K562 (cell line): ENCODE measurements at regions not wholly inside any gene's neighbourhood (a gene's known extent, or its start where the extent isn't known, plus 50 kb on each side); places are given as distances from the start of the nearest gene placed in this dataset.

ENCODE experiments used
- ATAC-seq: fragments of 200-7000 bp; cut with Tn5 transposase; 3 replicates; pipeline ENCODE4 v1.9.1; 2020; ENCODE audit warnings: moderate library complexity
- BruUV-seq: library from RNA; stranded (reverse); fragments of 400-500 nt; replicated peaks from 2 replicates; lab custom pipeline; 2021; lab: Mats Ljungman, UMichigan
- CTCF ChIA-PET: fragments of 300-600 bp; formaldehyde crosslinking; extraction: SDS; loops from one replicate; lab custom pipeline; 2021; ENCODE audit warnings: low intra/inter-chr PET ratio; lab: Yijun Ruan, JAX
- POLR2A ChIA-PET: fragments of 300-600, 350-650 bp; sonication (Branson Sonifier 250); formaldehyde crosslinking; extraction: SDS; loops from one replicate; lab custom pipeline; 2021; ENCODE audit warnings: antibody characterized with exemption, inconsistent platforms; lab: Yijun Ruan, JAX
- DNase-seq, 4 experiments: peaks; one replicate each; pipeline versions ENCODE4 v3.0.0 to v3.0.0-alpha.2; 2011 to 2018; ENCODE audit warnings: low spot score in 3 of 4, mixed read lengths in 3 of 4; ENCODE audit errors: extremely low read depth in 1 of 4
- FAIRE-seq: peaks from 2 replicates; lab custom pipeline; 2011; peaks lifted over from hg19 to GRCh38; lab: Jason Lieb, UNC
- H2AFZ ChIP-seq: 2 replicates; pipeline ENCODE4 v1.6.0; 2011; ENCODE audit warnings: low read depth, low read length, control low read depth, inconsistent platforms
- H3K27ac ChIP-seq: fragments of 200-600 bp; 3 replicates; pipeline ENCODE4 v1.8.0; 2011; ENCODE audit warnings: low read depth, mild to moderate bottlenecking, control low read depth, inconsistent platforms, low read length, moderate library complexity, mixed read lengths; ENCODE audit errors: extremely low read depth
- H3K27me3 ChIP-seq, 2 experiments: fragments of 300-600 bp in 1 of 2; 2 replicates in 1 of 2; 3 replicates in 1 of 2; pipeline versions ENCODE4 v1.6.0 to v1.8.0; 2011; ENCODE audit warnings: inconsistent platforms in 2 of 2, low read length in 2 of 2, mild to moderate bottlenecking in 1 of 2, mixed read lengths in 1 of 2, moderate library complexity in 1 of 2; ENCODE audit not compliant: control insufficient read depth in 2 of 2, insufficient read depth in 2 of 2
- H3K36me3 ChIP-seq: fragments of 300-600 bp; 3 replicates; pipeline ENCODE4 v1.8.0; 2011; ENCODE audit warnings: mild to moderate bottlenecking, low read length, inconsistent platforms; ENCODE audit not compliant: control insufficient read depth, insufficient read depth
- H3K4me1 ChIP-seq, 2 experiments: fragments of 200-600 bp in 1 of 2; replicated peaks in 1 of 2; 2 replicates in 1 of 2; 3 replicates in 1 of 2; pipeline versions ENCODE4 v1.5.1 to v1.8.0; 2011; ENCODE audit warnings: inconsistent platforms in 2 of 2, low read length in 2 of 2, mild to moderate bottlenecking in 1 of 2, mixed read lengths in 1 of 2, moderate library complexity in 1 of 2; ENCODE audit not compliant: control insufficient read depth in 2 of 2, insufficient read depth in 2 of 2
- H3K4me2 ChIP-seq: 2 replicates; pipeline ENCODE4 v1.6.1; 2011; ENCODE audit warnings: low read length, control low read depth, inconsistent platforms, mixed read lengths; ENCODE audit not compliant: insufficient read depth
- H3K4me3 ChIP-seq: fragments of 200-600 bp; sonication (generic), shearing (Covaris generic); 2 replicates; pipeline ENCODE4 v1.5.1; 2016; ENCODE audit warnings: control low read depth, inconsistent platforms
- H3K79me2 ChIP-seq: fragments of 200-600 bp; 3 replicates; pipeline ENCODE4 v1.8.0; 2011; ENCODE audit warnings: low read length, inconsistent platforms; ENCODE audit not compliant: control insufficient read depth, insufficient read depth
- H3K9ac ChIP-seq, 2 experiments: 2 replicates each; pipeline versions ENCODE4 v1.6.0 to v1.6.1; 2011; ENCODE audit warnings: low read depth in 2 of 2, low read length in 2 of 2, control low read depth in 1 of 2, inconsistent platforms in 1 of 2, mild to moderate bottlenecking in 1 of 2, mixed read lengths in 1 of 2; ENCODE audit not compliant: insufficient read depth in 1 of 2
- H3K9me1 ChIP-seq: one replicate; pipeline ENCODE4 v1.6.0; 2011; ENCODE audit warnings: inconsistent platforms, mild to moderate bottlenecking, low read length, moderate library complexity; ENCODE audit not compliant: control insufficient read depth, insufficient read depth
- H3K9me3 ChIP-seq: replicated peaks from 2 replicates; pipeline ENCODE4 v1.5.1; 2011; ENCODE audit warnings: low read depth, low read length, inconsistent platforms; ENCODE audit not compliant: control insufficient read depth, insufficient read depth
- H4K20me1 ChIP-seq: replicated peaks from 2 replicates; pipeline ENCODE4 v1.6.1; 2011; ENCODE audit warnings: low read length, inconsistent platforms, mixed read lengths; ENCODE audit not compliant: control insufficient read depth, insufficient read depth
- ASH1L ChIP-seq: fragments of 450-650 bp; IDR thresholded peaks from 2 replicates; pipeline ENCODE4 v1.6.1; 2018; ENCODE audit warnings: borderline replicate concordance, mild to moderate bottlenecking, low read depth; ENCODE audit not compliant: partially characterized antibody
- HDAC8 ChIP-seq: fragments of 450-650 bp; IDR thresholded peaks from 2 replicates; pipeline ENCODE4 v1.6.1; 2016; ENCODE audit warnings: mild to moderate bottlenecking, missing genetic modification characterization, moderate library complexity, missing compliant biosample characterization
- POLR2A ChIP-seq: fragments of 450-650 bp; conservative IDR thresholded peaks from 2 replicates; pipeline ENCODE4 v1.6.1; 2016
- POLR3G ChIP-seq: IDR thresholded peaks from 2 replicates; pipeline ENCODE4 v1.6.1; 2011; ENCODE audit not compliant: insufficient read length, insufficient replicate concordance; ENCODE audit errors: extremely low read depth
- PTRF ChIP-seq: fragments of 450-650 bp; IDR thresholded peaks from 2 replicates; pipeline ENCODE4 v1.6.1; 2016; ENCODE audit warnings: mild to moderate bottlenecking, missing genetic modification characterization, missing compliant biosample characterization
- RFX7 ChIP-seq: fragments of 250-450 bp; sonication (Bioruptor Pico); IDR thresholded peaks from 2 replicates; pipeline ENCODE4 v1.5.1; 2021; ENCODE audit warnings: mild to moderate bottlenecking
- RNF2 ChIP-seq: sonication (generic); IDR thresholded peaks from 2 replicates; pipeline ENCODE4 v1.6.1; 2016
- ZNF274 ChIP-seq: IDR thresholded peaks from 2 replicates; pipeline ENCODE4 v1.6.1; 2011; ENCODE audit warnings: low read depth, mild to moderate bottlenecking, low read length, moderate library complexity, borderline replicate concordance
- ZNF551 ChIP-seq: fragments of 250-450 bp; sonication (Bioruptor Pico); IDR thresholded peaks from 2 replicates; pipeline ENCODE4 v1.5.0; 2021; ENCODE audit warnings: mild to moderate bottlenecking, moderate library complexity
- WGBS: fragments of 100-300 bp; shearing (Covaris generic); methylation state at CpG from one replicate; pipeline ENCODE4 v1.1.6; 2016; ENCODE audit warnings: low coverage, mixed read lengths; ENCODE audit not compliant: insufficient coverage; ENCODE audit errors: missing lambda C conversion rate; 5-methylcytosine and 5-hydroxymethylcytosine counted together
- in situ Hi-C: fragments of 300-500 bp; cut with MboI; formaldehyde crosslinking; loops from 4 replicates; pipeline ENCODE4 v1.15.0; 2018; ENCODE audit warnings: inconsistent platforms, mixed read lengths
- intact Hi-C: fragments of 100-400 bp; cut with micrococcal nuclease; formaldehyde crosslinking; loops from 2 replicates; pipeline ENCODE4 v1.14.2; 2022
- TF ChIP-seq, protein P1 (sequence below): fragments of 450-650 bp; formaldehyde crosslinking; IDR thresholded peaks from 2 replicates; pipeline ENCODE4 v1.4.0; 2022; ENCODE audit warnings: mild to moderate bottlenecking, moderate library complexity
- TF ChIP-seq, protein P2 (sequence below): fragments of 200-600 bp; sonication (generic); IDR thresholded peaks from one replicate; pipeline ENCODE4 v1.6.1; 2012; ENCODE audit warnings: mild to moderate bottlenecking, low read depth, low read length, inconsistent platforms

DNA sequence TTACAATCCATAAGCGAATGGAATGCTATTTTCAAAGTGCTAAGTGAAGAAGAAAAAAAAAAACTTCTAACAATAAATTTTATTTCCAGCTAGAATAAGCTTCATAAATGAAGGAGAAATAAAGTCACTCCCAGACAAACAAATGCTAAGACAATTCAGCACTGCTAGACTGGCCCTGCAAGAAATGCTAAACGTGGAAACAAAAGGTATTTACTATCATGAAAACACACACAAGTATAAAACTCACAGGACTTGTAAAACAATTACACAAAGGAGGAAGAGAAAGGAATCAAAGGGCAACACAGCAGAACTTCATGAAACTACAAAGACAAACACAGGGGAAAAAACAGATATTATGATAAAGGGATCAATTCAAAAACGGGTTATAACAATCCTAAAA, 85.8 kb upstream of the NELL2 start:
- no peak overlapping the region for H3K4me3 ChIP-seq
- H2AFZ ChIP-seq, result no peak overlapping the region
- no peaks in the 10 kb centered on the region for H3K9me3 ChIP-seq
- no peaks in the 10 kb centered on the region for H3K36me3 ChIP-seq
- no peak overlapping the region for H3K9ac ChIP-seq
- H4K20me1 ChIP-seq, result no peaks in the 10 kb centered on the region
- H3K4me1 ChIP-seq, result no peaks in the 10 kb centered on the region
- no peaks in the 10 kb centered on the region for H3K9me1 ChIP-seq
- FAIRE-seq (no peak), DNase-seq (no peak), ATAC-seq (no peak)
- no TSS peak for BruUV-seq
- intact Hi-C loops, result no loop called here
- ChIA-PET CTCF (no interaction called here), POLR2A (no interaction called here)
- H3K4me2 ChIP-seq, result no peak overlapping the region
- H3K79me2 ChIP-seq, result no peaks in the 10 kb centered on the region
- WGBS, result 3% methylated on average over 3 of the region's 3 CpGs
- no peaks in the 10 kb centered on the region for H3K27me3 ChIP-seq
- in situ Hi-C loops, result no loop called here
- H3K27ac ChIP-seq, result no peak overlapping the region
- TF ChIP-seq ASH1L (no peak), RNF2 (no peak), PTRF (no peak), RFX7 (CRISPR knock-in tag) (no peak), HDAC8 (no peak), POLR2A (no peak), POLR3G (no peak), ZNF274 (no peak), ZNF551 (CRISPR knock-in tag) (no peak)
- TF ChIP-seq, protein P1, sequence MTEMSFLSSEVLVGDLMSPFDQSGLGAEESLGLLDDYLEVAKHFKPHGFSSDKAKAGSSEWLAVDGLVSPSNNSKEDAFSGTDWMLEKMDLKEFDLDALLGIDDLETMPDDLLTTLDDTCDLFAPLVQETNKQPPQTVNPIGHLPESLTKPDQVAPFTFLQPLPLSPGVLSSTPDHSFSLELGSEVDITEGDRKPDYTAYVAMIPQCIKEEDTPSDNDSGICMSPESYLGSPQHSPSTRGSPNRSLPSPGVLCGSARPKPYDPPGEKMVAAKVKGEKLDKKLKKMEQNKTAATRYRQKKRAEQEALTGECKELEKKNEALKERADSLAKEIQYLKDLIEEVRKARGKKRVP, result no peak
- TF ChIP-seq, protein P2, sequence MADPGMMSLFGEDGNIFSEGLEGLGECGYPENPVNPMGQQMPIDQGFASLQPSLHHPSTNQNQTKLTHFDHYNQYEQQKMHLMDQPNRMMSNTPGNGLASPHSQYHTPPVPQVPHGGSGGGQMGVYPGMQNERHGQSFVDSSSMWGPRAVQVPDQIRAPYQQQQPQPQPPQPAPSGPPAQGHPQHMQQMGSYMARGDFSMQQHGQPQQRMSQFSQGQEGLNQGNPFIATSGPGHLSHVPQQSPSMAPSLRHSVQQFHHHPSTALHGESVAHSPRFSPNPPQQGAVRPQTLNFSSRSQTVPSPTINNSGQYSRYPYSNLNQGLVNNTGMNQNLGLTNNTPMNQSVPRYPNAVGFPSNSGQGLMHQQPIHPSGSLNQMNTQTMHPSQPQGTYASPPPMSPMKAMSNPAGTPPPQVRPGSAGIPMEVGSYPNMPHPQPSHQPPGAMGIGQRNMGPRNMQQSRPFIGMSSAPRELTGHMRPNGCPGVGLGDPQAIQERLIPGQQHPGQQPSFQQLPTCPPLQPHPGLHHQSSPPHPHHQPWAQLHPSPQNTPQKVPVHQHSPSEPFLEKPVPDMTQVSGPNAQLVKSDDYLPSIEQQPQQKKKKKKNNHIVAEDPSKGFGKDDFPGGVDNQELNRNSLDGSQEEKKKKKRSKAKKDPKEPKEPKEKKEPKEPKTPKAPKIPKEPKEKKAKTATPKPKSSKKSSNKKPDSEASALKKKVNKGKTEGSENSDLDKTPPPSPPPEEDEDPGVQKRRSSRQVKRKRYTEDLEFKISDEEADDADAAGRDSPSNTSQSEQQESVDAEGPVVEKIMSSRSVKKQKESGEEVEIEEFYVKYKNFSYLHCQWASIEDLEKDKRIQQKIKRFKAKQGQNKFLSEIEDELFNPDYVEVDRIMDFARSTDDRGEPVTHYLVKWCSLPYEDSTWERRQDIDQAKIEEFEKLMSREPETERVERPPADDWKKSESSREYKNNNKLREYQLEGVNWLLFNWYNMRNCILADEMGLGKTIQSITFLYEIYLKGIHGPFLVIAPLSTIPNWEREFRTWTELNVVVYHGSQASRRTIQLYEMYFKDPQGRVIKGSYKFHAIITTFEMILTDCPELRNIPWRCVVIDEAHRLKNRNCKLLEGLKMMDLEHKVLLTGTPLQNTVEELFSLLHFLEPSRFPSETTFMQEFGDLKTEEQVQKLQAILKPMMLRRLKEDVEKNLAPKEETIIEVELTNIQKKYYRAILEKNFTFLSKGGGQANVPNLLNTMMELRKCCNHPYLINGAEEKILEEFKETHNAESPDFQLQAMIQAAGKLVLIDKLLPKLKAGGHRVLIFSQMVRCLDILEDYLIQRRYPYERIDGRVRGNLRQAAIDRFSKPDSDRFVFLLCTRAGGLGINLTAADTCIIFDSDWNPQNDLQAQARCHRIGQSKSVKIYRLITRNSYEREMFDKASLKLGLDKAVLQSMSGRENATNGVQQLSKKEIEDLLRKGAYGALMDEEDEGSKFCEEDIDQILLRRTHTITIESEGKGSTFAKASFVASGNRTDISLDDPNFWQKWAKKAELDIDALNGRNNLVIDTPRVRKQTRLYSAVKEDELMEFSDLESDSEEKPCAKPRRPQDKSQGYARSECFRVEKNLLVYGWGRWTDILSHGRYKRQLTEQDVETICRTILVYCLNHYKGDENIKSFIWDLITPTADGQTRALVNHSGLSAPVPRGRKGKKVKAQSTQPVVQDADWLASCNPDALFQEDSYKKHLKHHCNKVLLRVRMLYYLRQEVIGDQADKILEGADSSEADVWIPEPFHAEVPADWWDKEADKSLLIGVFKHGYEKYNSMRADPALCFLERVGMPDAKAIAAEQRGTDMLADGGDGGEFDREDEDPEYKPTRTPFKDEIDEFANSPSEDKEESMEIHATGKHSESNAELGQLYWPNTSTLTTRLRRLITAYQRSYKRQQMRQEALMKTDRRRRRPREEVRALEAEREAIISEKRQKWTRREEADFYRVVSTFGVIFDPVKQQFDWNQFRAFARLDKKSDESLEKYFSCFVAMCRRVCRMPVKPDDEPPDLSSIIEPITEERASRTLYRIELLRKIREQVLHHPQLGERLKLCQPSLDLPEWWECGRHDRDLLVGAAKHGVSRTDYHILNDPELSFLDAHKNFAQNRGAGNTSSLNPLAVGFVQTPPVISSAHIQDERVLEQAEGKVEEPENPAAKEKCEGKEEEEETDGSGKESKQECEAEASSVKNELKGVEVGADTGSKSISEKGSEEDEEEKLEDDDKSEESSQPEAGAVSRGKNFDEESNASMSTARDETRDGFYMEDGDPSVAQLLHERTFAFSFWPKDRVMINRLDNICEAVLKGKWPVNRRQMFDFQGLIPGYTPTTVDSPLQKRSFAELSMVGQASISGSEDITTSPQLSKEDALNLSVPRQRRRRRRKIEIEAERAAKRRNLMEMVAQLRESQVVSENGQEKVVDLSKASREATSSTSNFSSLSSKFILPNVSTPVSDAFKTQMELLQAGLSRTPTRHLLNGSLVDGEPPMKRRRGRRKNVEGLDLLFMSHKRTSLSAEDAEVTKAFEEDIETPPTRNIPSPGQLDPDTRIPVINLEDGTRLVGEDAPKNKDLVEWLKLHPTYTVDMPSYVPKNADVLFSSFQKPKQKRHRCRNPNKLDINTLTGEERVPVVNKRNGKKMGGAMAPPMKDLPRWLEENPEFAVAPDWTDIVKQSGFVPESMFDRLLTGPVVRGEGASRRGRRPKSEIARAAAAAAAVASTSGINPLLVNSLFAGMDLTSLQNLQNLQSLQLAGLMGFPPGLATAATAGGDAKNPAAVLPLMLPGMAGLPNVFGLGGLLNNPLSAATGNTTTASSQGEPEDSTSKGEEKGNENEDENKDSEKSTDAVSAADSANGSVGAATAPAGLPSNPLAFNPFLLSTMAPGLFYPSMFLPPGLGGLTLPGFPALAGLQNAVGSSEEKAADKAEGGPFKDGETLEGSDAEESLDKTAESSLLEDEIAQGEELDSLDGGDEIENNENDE, result no peak
